ENCODE measurements at regions not wholly inside any gene's neighbourhood (a gene's known extent, or its start where the extent isn't known, plus 50 kb on each side); places are given as distances from the start of the nearest gene placed in this dataset.
"Not testable (repeated sequence)": the region's sequence is repeated elsewhere in the genome, so short reads cannot be mapped to it uniquely, and the experiment has no call there.

DNA sequence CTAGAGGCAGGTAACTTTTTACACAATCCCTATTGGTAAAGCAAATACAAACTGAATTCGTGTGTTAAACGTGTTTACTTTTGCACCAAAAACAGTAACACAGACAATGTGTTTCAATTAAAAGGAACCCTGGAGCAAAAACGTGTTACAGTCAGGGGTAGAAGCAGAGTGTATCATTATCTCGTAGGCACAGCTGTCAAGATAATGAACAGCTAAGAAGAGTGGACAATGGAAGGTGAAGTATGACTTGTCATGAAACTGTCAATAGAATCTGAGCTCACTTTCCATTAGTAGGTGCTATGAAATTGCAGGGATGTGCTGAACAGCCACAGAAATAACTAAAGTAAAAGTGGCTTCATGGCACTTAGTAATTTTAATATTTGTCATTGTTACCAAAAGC, 1229.8 kb upstream of the WWC1 start:
- in situ Hi-C loops (cut with MboI; ENCODE audit: low pct_unique_long_range_greater_than_20kb, low sequenced_read_pairs): no loop called here
- DNase-seq: no peak

- in situ Hi-C loops (cut with MboI; ENCODE audit: low pct_unique_long_range_greater_than_20kb, low sequenced_read_pairs): no loop called here
- DNase-seq: no peak
Measured at GRCh38 chr5:167063116-167063515, 1228.3 kb upstream of the WWC1 start.

- DNase-seq: no peak
- in situ Hi-C loops (cut with MboI; ENCODE audit: low pct_unique_long_range_greater_than_20kb, low sequenced_read_pairs): no loop called here
Measured at GRCh38 chr5:167063788-167064187, 1227.7 kb upstream of the WWC1 start.

DNA sequence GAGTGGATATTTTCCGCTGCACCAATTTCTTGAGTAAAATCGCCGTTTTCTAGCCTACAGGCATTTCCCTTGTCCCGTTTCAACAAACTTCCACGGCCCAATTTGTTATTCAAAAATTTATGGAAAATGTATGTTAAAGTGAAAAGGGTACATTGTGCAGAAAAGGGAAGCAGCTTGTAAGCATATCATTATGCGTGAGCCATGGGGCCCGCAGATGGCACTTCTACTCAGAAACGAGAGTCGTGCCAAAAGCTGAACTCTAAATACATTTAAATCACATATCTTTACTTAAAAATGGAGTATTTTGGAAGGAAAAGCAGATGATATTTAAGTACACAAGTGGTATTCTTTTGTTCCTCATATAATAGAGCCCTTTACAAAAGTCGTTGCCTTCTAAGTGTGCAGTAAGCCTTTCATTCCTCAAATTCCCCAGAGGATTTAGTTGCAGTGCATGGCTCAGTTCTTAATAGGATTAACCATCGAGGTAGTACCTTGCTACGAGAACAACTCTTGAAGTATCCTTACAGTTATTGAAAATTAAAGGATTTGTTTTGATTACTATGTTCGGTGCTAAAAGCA, 1227.2 kb upstream of the WWC1 start:
- in situ Hi-C loops (cut with MboI; ENCODE audit: low pct_unique_long_range_greater_than_20kb, low sequenced_read_pairs): no loop called here
- DNase-seq: no peak

GRCh38 chr5:167065794-167066193, 1225.7 kb upstream of the WWC1 start:
- no peak for DNase-seq
- in situ Hi-C loops (cut with MboI; ENCODE audit: low pct_unique_long_range_greater_than_20kb, low sequenced_read_pairs): no loop called here

DNA sequence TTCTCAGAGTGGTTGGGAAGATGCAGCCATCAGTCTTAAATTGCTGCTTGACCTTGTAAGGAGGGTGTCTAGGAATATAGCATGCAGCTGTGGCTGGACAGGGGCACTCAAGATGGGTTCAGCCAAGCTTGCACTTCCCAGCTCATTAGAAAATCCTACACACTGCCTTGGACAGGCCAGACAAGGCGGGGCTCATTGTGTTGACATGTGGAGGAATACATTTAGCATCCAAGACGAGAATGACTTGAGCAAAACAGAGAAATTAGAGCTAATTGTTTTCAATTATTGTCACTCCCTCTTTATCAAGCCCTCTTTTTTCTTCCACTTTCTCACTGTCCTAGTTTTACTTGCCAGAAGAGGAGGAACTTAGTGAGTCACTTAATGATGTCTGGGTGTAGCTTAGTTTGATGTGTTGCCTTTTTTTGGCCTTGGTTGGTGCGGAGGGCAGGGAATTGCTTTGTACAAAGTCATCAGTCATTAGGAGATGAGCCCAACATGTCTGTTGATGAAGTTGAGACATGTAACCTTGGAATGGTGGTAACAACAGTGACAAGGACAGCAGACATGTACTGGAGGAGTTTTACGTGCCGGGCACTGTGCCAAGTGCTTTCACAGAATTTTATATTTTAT, 1219.3 kb upstream of the WWC1 start:
- DNase-seq: no peak
- in situ Hi-C loops (cut with MboI; ENCODE audit: low pct_unique_long_range_greater_than_20kb, low sequenced_read_pairs): no loop called here

GRCh38 chr5:167081561-167081960, 1209.9 kb upstream of the WWC1 start:
- DNase-seq: no peak
- in situ Hi-C loops (cut with MboI; ENCODE audit: low pct_unique_long_range_greater_than_20kb, low sequenced_read_pairs): no loop called here

- no peak for DNase-seq
- in situ Hi-C loops (cut with MboI; ENCODE audit: low pct_unique_long_range_greater_than_20kb, low sequenced_read_pairs): no loop called here
Measured at GRCh38 chr5:167096816-167097215, 1194.6 kb upstream of the WWC1 start.

- no peak for DNase-seq
- in situ Hi-C loops (cut with MboI; ENCODE audit: low pct_unique_long_range_greater_than_20kb, low sequenced_read_pairs): no loop called here
Measured at GRCh38 chr5:167104351-167104750, 1187.1 kb upstream of the WWC1 start.

GRCh38 chr5:167105941-167106340, 1185.5 kb upstream of the WWC1 start:
- in situ Hi-C loops (cut with MboI; ENCODE audit: low pct_unique_long_range_greater_than_20kb, low sequenced_read_pairs): no loop called here
- no peak for DNase-seq

DNA sequence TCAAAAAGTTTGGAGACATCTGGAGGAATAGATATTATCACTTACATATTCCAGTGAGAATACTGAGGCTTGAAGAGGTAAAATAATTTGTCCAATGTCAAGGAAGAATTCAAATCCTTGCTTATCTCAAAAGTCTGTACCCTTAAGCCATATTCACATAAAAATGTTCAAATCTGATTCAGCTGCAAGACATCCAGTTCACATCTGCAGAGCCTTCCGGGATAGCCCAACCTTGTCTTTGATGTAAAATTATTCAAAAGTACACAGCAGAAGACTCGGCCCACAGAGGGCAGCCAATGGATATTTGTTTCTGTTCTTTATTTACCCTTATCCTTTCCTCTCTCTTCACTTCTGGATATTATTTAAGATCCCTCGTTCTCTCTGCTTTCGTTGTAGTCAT, 1183.8 kb upstream of the WWC1 start:
- in situ Hi-C loops (cut with MboI; ENCODE audit: low pct_unique_long_range_greater_than_20kb, low sequenced_read_pairs): no loop called here
- no peak for DNase-seq

GRCh38 chr5:167108266-167108665, 1183.2 kb upstream of the WWC1 start:
- DNase-seq; in situ Hi-C loops (cut with MboI; ENCODE audit: low pct_unique_long_range_greater_than_20kb, low sequenced_read_pairs): not testable (repeated sequence)

DNA sequence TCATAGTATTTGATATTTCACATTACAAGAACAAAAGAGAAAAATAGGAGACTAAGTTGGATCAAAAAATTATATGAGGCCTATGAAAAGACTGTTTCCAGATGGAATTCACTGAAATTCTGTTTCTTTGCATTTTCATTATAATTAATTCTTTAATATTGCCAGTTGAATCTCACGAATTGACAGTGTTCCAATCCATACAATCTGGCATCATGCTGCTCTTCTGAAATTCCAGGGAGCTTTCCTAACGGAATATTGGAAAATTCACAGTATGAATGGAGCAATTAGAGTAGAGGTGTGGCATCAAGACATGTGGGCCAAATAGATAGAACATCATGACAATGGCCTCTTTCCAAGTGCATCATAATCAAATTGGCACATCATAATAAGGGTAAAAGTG, 1178.9 kb upstream of the WWC1 start:
- in situ Hi-C loops (cut with MboI; ENCODE audit: low pct_unique_long_range_greater_than_20kb, low sequenced_read_pairs): no loop called here
- no peak for DNase-seq

DNA sequence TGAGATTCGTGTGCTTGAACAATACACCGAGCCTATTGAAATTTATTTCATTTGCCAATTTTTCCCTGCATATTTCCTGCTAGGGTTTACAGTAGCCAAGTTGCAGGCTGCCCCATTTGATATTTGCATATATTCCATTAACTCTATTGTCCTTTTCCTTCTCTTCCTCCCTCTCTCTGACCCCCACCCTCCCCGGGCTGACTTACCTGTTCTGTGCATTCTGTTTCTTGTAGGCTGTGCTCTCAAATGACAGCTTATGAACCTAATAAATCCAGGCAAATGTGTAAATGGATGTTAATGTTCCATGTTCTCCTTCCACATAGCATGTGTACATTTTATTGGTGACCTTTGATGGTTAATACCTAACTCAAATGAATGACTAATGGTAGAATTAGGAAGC, 1169.2 kb upstream of the WWC1 start:
- in situ Hi-C loops (cut with MboI; ENCODE audit: low pct_unique_long_range_greater_than_20kb, low sequenced_read_pairs): no loop called here
- DNase-seq: no peak

DNA sequence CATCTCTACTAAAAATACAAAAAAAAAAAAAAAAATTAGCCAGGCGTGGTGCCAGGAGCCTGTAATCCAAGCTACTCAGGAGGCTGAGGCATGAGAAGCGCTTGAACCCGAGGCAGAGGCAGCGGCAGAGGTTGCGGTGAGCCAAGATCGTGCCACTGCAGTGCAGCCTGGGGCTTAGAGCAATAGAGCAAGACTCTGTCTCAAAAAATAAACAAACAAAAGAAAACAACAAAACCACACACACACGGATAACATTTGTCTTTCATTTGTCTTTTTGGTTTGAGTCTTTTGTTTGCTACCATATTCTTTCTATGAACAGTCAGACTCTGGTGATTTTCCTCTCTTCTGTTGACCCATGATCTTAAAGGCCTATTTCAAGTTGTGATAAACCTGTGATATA, 1168.3 kb upstream of the WWC1 start:
- no peak for DNase-seq
- in situ Hi-C loops (cut with MboI; ENCODE audit: low pct_unique_long_range_greater_than_20kb, low sequenced_read_pairs): no loop called here

GRCh38 chr5:167128581-167128980, 1162.9 kb upstream of the WWC1 start:
- DNase-seq: no peak
- in situ Hi-C loops (cut with MboI; ENCODE audit: low pct_unique_long_range_greater_than_20kb, low sequenced_read_pairs): no loop called here

DNA sequence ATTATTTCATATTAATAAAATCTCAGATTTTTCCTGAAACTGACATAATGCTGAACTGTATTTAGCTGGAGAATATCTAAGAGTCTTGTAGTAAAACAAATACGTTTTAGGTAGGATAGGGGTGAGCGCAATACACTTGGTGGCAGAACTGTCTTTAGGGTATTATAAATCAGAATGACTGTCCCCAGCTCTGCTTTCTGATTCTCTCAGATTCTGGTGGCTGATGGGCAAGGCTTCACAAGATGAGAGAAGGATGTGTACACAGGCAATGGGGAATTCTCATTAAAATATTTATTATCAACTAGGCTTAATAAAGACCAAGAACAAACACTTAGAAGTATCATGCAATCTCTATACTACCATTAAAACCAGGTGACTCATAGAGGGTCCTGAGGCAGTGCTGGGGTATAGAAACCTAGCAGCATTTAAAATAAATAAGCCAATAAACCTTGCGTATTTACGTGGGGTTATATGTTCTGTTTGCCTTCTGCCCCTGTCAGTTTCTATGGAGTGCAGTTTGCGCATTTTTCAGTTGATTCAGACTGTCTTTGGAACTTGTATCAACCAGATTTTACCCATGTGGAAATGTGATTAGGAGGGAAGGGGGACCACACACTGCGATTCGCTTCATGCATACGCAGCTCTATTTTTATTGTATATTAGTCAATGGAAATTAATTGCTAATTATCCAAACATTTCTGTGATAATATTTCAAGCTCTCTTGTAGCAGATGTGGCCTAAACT, 1150.7 kb upstream of the WWC1 start:
- in situ Hi-C loops (cut with MboI; ENCODE audit: low pct_unique_long_range_greater_than_20kb, low sequenced_read_pairs): no loop called here
- no peak for DNase-seq

DNA sequence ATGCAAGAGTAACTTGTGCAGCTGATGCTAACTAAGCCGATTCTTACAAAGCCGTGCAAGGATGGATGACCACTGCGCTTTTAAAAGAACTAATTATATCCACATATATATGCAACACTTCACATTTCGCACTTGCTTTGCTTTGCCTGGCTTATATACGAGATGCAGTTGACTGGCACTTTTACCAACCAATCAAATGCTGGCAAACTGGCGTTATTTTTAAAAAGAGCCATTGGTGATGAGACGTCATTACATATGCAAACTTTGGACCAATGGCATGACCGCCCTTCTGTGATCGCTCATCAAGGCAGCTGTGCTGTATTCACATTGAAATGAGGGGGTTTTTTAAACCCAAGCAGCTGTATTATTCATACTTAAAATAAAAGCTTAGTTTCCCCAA, 1147.7 kb upstream of the WWC1 start:
- no peak for DNase-seq
- in situ Hi-C loops (cut with MboI; ENCODE audit: low pct_unique_long_range_greater_than_20kb, low sequenced_read_pairs): no loop called here

- in situ Hi-C loops (cut with MboI; ENCODE audit: low pct_unique_long_range_greater_than_20kb, low sequenced_read_pairs): no loop called here
- no peak for DNase-seq
Measured at GRCh38 chr5:167145841-167146240, 1145.6 kb upstream of the WWC1 start.

DNA sequence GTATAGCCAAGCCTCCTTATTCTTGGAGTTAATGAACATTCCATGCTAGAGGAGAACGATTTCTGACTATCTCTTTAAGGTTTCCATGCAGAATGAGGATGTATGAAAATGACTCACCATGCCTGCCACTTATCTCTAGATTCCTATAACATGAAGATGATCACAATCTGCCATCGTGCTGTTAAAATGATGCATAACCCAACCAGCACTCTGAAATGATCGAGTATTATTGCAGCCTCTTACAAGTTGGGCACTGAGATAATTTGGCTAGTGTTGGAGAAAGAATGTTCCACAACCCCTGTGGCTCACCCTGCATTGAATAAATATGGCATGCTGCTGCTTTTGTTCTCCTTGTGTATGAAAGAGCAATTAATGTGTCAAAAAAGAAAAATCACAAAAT, 1143.6 kb upstream of the WWC1 start:
- no peak for DNase-seq
- in situ Hi-C loops (cut with MboI; ENCODE audit: low pct_unique_long_range_greater_than_20kb, low sequenced_read_pairs): no loop called here

DNA sequence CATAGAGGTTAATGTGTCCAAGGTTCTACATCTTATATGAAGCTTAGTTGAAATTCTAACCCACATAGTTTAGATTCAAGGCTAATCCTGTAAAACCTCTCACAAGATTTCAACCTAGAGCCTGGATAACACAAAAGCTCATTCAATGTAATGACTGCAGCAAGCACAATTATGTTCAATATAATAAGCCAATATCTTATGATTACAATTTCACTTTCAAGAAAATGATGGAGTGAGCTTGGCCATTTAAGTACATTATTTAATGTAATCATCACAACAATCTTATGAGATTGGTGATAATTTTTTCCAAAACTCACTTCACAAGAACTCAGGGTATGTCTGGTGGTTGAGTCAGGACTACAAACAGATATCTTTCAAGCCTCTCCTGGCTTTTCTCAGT, 1140.8 kb upstream of the WWC1 start:
- in situ Hi-C loops (cut with MboI; ENCODE audit: low pct_unique_long_range_greater_than_20kb, low sequenced_read_pairs): no loop called here

More for the DNA sequence above, 1140.8 kb upstream of the WWC1 start:
- DNase-seq: no peak

Data from KBM-7 (cell line).